DND-41 (cell line): ENCODE measurements at regions not wholly inside any gene's neighbourhood (a gene's known extent, or its start where the extent isn't known, plus 50 kb on each side); places are given as distances from the start of the nearest gene placed in this dataset.

Experiments used
- ATAC-seq: fragments of 200-7000 bp; cut with Tn5 transposase; 3 replicates; pipeline ENCODE4 v1.9.1; 2021; ENCODE audit warnings: low read depth; ENCODE audit not compliant: insufficient read depth
- DNase-seq: peaks from one replicate; pipeline ENCODE4 v3.0.0-alpha.2; 2020
- H2AFZ ChIP-seq: 2 replicates; pipeline ENCODE4 v1.6.0; 2012; ENCODE audit warnings: low read depth, low read length
- H3K27ac ChIP-seq: 2 replicates; pipeline ENCODE4 v1.5.1; 2012; ENCODE audit warnings: low read length, inconsistent platforms
- H3K27me3 ChIP-seq: fragments of 200-600 bp; sonication (generic); 2 replicates; pipeline ENCODE4 v1.6.0; 2012; ENCODE audit warnings: low read length, mild to moderate bottlenecking, inconsistent platforms; ENCODE audit not compliant: insufficient read depth, poor library complexity
- H3K36me3 ChIP-seq: 2 replicates; pipeline ENCODE4 v1.5.1; 2012; ENCODE audit warnings: low read length, inconsistent platforms; ENCODE audit not compliant: insufficient read depth
- H3K4me1 ChIP-seq: 2 replicates; pipeline ENCODE4 v1.5.1; 2012; ENCODE audit warnings: mild to moderate bottlenecking, low read length; ENCODE audit not compliant: insufficient read depth
- H3K4me2 ChIP-seq: 2 replicates; pipeline ENCODE4 v1.6.0; 2012; ENCODE audit warnings: mild to moderate bottlenecking, moderate library complexity, low read length, inconsistent platforms; ENCODE audit not compliant: insufficient read depth
- H3K4me3 ChIP-seq, 2 experiments: fragments of 200-600 bp in 1 of 2; shearing (Covaris generic) in 1 of 2; 2 replicates each; pipeline ENCODE4 v1.5.1; 2012 to 2016; ENCODE audit warnings: inconsistent platforms in 2 of 2, low read length in 2 of 2, mild to moderate bottlenecking in 2 of 2, low read depth in 1 of 2, moderate library complexity in 1 of 2
- H3K79me2 ChIP-seq: 2 replicates; pipeline ENCODE4 v1.6.0; 2012; ENCODE audit warnings: low read length, inconsistent platforms; ENCODE audit not compliant: insufficient read depth
- H3K9ac ChIP-seq: 2 replicates; pipeline ENCODE4 v1.6.0; 2012; ENCODE audit warnings: low read depth, mild to moderate bottlenecking, inconsistent platforms, low read length, moderate library complexity
- H3K9me3 ChIP-seq: 2 replicates; pipeline ENCODE4 v1.5.1; 2012; ENCODE audit warnings: low read length, moderate library complexity, mild to moderate bottlenecking, inconsistent platforms; ENCODE audit not compliant: insufficient read depth, severe bottlenecking
- H4K20me1 ChIP-seq: 2 replicates; pipeline ENCODE4 v1.6.0; 2012; ENCODE audit warnings: low read length; ENCODE audit not compliant: insufficient read depth
- CTCF ChIP-seq: IDR thresholded peaks from 2 replicates; pipeline ENCODE4 v1.5.1; 2012; ENCODE audit warnings: borderline replicate concordance, low read length, moderate library complexity, mild to moderate bottlenecking; ENCODE audit not compliant: poor library complexity, severe bottlenecking; ENCODE audit errors: extremely low read depth
- EZH2 ChIP-seq: IDR thresholded peaks from 3 replicates; pipeline ENCODE4 v1.6.1; 2012; ENCODE audit warnings: borderline replicate concordance, low read depth, mild to moderate bottlenecking, moderate library complexity, low read length, inconsistent platforms; ENCODE audit not compliant: severe bottlenecking

DNA sequence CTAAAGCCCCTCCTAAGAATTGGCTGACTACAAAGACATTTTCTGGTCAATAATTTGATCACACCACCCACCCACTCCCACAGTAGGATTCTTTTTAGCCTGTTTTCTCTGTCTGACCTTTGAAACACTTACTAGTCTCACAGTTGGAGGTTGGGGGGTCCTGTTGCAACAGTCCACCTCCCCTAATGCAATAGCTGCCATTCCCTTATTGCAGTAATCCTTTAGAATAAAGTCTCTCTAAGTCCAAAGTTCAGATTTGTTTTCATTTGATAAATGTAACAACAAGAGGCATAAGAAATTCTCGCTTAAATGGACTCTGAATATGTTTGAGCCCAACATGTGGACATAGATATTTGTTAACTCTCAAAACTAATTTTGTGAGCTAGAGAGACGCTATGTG, 1326.8 kb upstream of the TMEFF2 start:
- no peaks in the 10 kb centered on the region for H3K36me3 ChIP-seq
- H4K20me1 ChIP-seq, result no peaks in the 10 kb centered on the region
- no peak overlapping the region for H3K9ac ChIP-seq
- H3K27me3 ChIP-seq, result no peaks in the 10 kb centered on the region
- no peak overlapping the region for H3K27ac ChIP-seq
- no peak for ATAC-seq
- H3K9me3 ChIP-seq, result no peaks in the 10 kb centered on the region
- DNase-seq, result no peak
- no peak overlapping the region for H2AFZ ChIP-seq
- H3K79me2 ChIP-seq, result no peaks in the 10 kb centered on the region
- H3K4me2 ChIP-seq, result no peak overlapping the region
- no peak for TF ChIP-seq EZH2
- no peak overlapping the region for H3K4me3 ChIP-seq
- H3K4me1 ChIP-seq, result no peaks in the 10 kb centered on the region

DNA sequence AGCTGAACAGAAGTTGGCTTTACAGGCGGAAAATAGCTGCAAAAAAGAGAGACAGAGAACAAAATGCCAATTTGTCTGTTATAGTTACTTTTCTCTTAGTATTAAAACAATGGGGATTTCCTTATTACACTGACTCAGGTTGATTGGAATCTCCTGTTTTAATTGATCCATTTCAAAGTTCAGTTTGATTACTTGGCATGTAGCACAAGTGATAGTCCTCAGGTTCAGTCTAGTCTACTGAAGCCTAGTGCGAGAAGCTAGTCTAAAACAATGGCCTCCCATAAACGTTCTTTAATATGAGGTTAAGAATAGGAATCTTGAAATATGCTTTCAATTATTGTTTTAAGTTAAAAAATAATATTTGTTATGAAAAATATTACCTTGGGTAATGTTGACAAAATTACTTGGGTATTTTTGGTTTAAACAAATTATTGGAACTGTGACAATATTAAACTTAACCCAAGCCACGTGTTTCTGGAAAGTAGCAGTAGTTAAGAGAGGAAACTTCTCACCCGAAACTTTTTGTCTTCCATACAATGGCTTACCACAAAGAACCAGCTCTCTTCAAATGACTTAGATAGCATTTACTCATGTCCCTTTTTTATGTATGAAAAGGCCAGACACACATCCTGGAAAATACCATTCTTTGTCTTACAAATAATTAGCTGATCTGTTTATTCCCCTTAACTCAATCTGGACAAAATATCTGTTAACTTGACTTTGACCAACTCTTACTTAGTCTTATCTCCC, 1326.2 kb upstream of the TMEFF2 start:
- H3K9me3 ChIP-seq, result no peaks in the 10 kb centered on the region
- H3K79me2 ChIP-seq, result no peaks in the 10 kb centered on the region
- DNase-seq, result no peak
- no peaks in the 10 kb centered on the region for H4K20me1 ChIP-seq
- no peak overlapping the region for H3K9ac ChIP-seq
- no peak overlapping the region for H2AFZ ChIP-seq
- H3K27ac ChIP-seq, result no peak overlapping the region
- no peak overlapping the region for H3K4me2 ChIP-seq
- H3K4me3 ChIP-seq, result no peak overlapping the region
- TF ChIP-seq CTCF (no peak), EZH2 (no peak)
- H3K36me3 ChIP-seq, result no peaks in the 10 kb centered on the region
- no peaks in the 10 kb centered on the region for H3K27me3 ChIP-seq
- ATAC-seq, result no peak
- H3K4me1 ChIP-seq, result no peaks in the 10 kb centered on the region

GRCh38 chr2:193518041-193518817, 1323.5 kb upstream of the TMEFF2 start:
- Histone ChIP-seq H2AFZ (0 out of 2 replicates have a peak overlapping the region, but pooled peaks have one; percentile 34), H3K4me3 (no peak overlapping the region), H3K9me3 (no peaks in the 10 kb centered on the region), H4K20me1 (no peaks in the 10 kb centered on the region), H3K27me3 (no peaks in the 10 kb centered on the region), H3K4me1 (no peaks in the 10 kb centered on the region), H3K4me2 (no peak overlapping the region), H3K36me3 (no peaks in the 10 kb centered on the region), H3K79me2 (no peaks in the 10 kb centered on the region), H3K27ac (no peak overlapping the region), H3K9ac (no peak overlapping the region)
- TF ChIP-seq EZH2, result no peak
- TF ChIP-seq CTCF, result no peak
- ATAC-seq (no peak), DNase-seq (no peak)

DNA sequence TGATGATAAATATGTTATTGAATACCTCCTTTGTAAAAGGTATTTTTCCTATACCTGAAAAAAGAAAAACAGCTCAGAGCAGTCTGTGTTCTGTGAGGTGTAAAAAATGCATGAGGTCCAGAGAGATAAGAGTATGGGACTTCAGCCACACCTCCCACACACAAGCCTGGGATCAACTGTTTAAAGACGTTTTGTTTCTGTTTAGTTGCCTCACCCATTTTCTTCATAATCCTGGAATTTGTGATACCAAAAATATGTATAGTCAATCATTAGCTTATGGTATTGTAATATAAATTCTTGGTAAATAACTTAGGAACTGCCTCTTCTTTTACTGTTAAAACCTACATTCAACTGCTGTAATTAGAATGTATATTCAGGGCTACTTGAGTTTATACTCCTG, 1322.9 kb upstream of the TMEFF2 start:
- TF ChIP-seq CTCF, result no peak
- no peak for TF ChIP-seq EZH2
- Histone ChIP-seq H3K27me3 (no peaks in the 10 kb centered on the region), H3K79me2 (no peaks in the 10 kb centered on the region), H3K4me2 (no peak overlapping the region), H3K9ac (no peak overlapping the region), H3K9me3 (no peaks in the 10 kb centered on the region), H4K20me1 (no peaks in the 10 kb centered on the region), H3K4me1 (no peaks in the 10 kb centered on the region), H3K4me3 (no peak overlapping the region), H3K36me3 (no peaks in the 10 kb centered on the region), H2AFZ (no peak overlapping the region), H3K27ac (no peak overlapping the region)
- DNase-seq (no peak), ATAC-seq (no peak)
